ENCODE measurements at regions not wholly inside any gene's neighbourhood (a gene's known extent, or its start where the extent isn't known, plus 50 kb on each side); places are given as distances from the start of the nearest gene placed in this dataset.

- no peak for DNase-seq (ENCODE audit: low spot score)
Measured at GRCh38 chr10:125460326-125460725, 222.6 kb downstream of the TEX36 start.

GRCh38 chr10:125457406-125457805 is 225.6 kb downstream of the TEX36 start:
- DNase-seq (ENCODE audit: low spot score): no peak

GRCh38 chr10:125455855-125456254 is 227.1 kb downstream of the TEX36 start:
- no peak for DNase-seq (ENCODE audit: low spot score)

- DNase-seq (ENCODE audit: low spot score): no peak
Measured at GRCh38 chr10:125455431-125455830, 227.5 kb downstream of the TEX36 start.

- no peak for DNase-seq (ENCODE audit: low spot score)
Measured at GRCh38 chr10:125451319-125451718, 231.6 kb downstream of the TEX36 start.

- DNase-seq (ENCODE audit: low spot score): no peak
Measured at GRCh38 chr10:125450218-125450617, 232.7 kb downstream of the TEX36 start.

- no peak for DNase-seq (ENCODE audit: low spot score)
Measured at GRCh38 chr10:125449571-125449970, 233.4 kb downstream of the TEX36 start.

GRCh38 chr10:125448596-125448995 is 234.4 kb downstream of the TEX36 start:
- DNase-seq (ENCODE audit: low spot score): no peak

- DNase-seq (ENCODE audit: low spot score): no peak
Measured at GRCh38 chr10:125444790-125445189, 238.2 kb downstream of the TEX36 start.

GRCh38 chr10:125442856-125443540 is 240.0 kb downstream of the TEX36 start:
- no peak for DNase-seq (ENCODE audit: low spot score)

GRCh38 chr10:125441151-125441550 is 241.8 kb downstream of the TEX36 start:
- no peak for DNase-seq (ENCODE audit: low spot score)

GRCh38 chr10:125431149-125431548 is 251.8 kb downstream of the TEX36 start:
- no peak for DNase-seq (ENCODE audit: low spot score)

- DNase-seq (ENCODE audit: low spot score): no peak
Measured at GRCh38 chr10:125428054-125428453, 254.9 kb downstream of the TEX36 start.

GRCh38 chr10:125424191-125424847 is 258.6 kb downstream of the TEX36 start:
- DNase-seq (ENCODE audit: low spot score): no peak

- no peak for DNase-seq (ENCODE audit: low spot score)
Measured at GRCh38 chr10:125423569-125423968, 259.4 kb downstream of the TEX36 start.

- DNase-seq (ENCODE audit: low spot score): no peak
Measured at GRCh38 chr10:125419831-125420230, 259.5 kb upstream of the CTBP2 start.

GRCh38 chr10:125419146-125419545 is 258.8 kb upstream of the CTBP2 start:
- DNase-seq (ENCODE audit: low spot score): no peak

- DNase-seq (ENCODE audit: low spot score): no peak
Measured at GRCh38 chr10:125417605-125418004, 257.2 kb upstream of the CTBP2 start.

- no peak for DNase-seq (ENCODE audit: low spot score)
Measured at GRCh38 chr10:125415964-125416363, 255.6 kb upstream of the CTBP2 start.

- DNase-seq (ENCODE audit: low spot score): no peak
Measured at GRCh38 chr10:125415006-125415633, 254.8 kb upstream of the CTBP2 start.

- DNase-seq (ENCODE audit: low spot score): no peak
Measured at GRCh38 chr10:125411724-125412123, 251.4 kb upstream of the CTBP2 start.

GRCh38 chr10:125409756-125410155 is 249.4 kb upstream of the CTBP2 start:
- no peak for DNase-seq (ENCODE audit: low spot score)

- no peak for DNase-seq (ENCODE audit: low spot score)
Measured at GRCh38 chr10:125407557-125407956, 247.2 kb upstream of the CTBP2 start.

All from mesenteric fat pad (tissue), 1 donor.